Tibial nerve (tissue), 4 donors: ENCODE measurements at regions not wholly inside any gene's neighbourhood (a gene's known extent, or its start where the extent isn't known, plus 50 kb on each side); places are given as distances from the start of the nearest gene placed in this dataset.

ENCODE experiments used
- EP300 ChIP-seq, 2 donors: sonication (generic); formaldehyde crosslinking; IDR thresholded peaks; one replicate each; pipeline ENCODE4 v1.6.1; 2017; ENCODE audit warnings: antibody characterized with exemption in 2 of 2, mild to moderate bottlenecking in 1 of 2
- POLR2A ChIP-seq, 2 donors: fragments of 450-650 bp; IDR thresholded peaks; one replicate each; pipeline ENCODE4 v1.6.1; 2017; ENCODE audit warnings: antibody characterized with exemption in 2 of 2, mild to moderate bottlenecking in 2 of 2, moderate library complexity in 2 of 2
- TF ChIP-seq, protein P1 (sequence below), 5 experiments: fragments of 200-600 bp in 3 of 5; fragments of 450-650 bp in 2 of 5; sonication (generic) in 3 of 5; IDR thresholded peaks; one replicate each; pipeline ENCODE4 v1.5.1; 2016 to 2019; ENCODE audit warnings: antibody characterized with exemption in 5 of 5, mild to moderate bottlenecking in 3 of 5, moderate library complexity in 2 of 5

DNA sequence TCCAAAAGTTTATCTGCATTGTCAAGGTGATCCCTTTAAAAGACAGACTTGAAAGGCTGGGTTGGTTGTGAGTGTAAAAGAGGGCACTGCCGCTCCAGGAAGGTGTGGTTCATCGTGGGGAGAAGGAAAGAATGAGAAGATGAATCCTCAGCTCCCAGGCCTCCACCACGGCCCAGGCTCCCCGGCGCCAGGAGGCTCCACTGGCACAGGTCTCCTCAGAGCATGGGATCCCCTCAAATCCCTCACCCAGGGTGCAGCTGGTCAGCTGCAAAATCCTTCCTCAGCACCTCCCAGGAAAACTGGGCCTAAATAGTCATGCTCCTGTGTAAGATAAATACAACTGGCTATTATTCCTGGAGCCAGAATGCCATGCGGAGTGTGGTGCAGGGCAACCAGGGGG lies 221.1 kb downstream of the ZNF516 start:
- TF ChIP-seq, protein P1, sequence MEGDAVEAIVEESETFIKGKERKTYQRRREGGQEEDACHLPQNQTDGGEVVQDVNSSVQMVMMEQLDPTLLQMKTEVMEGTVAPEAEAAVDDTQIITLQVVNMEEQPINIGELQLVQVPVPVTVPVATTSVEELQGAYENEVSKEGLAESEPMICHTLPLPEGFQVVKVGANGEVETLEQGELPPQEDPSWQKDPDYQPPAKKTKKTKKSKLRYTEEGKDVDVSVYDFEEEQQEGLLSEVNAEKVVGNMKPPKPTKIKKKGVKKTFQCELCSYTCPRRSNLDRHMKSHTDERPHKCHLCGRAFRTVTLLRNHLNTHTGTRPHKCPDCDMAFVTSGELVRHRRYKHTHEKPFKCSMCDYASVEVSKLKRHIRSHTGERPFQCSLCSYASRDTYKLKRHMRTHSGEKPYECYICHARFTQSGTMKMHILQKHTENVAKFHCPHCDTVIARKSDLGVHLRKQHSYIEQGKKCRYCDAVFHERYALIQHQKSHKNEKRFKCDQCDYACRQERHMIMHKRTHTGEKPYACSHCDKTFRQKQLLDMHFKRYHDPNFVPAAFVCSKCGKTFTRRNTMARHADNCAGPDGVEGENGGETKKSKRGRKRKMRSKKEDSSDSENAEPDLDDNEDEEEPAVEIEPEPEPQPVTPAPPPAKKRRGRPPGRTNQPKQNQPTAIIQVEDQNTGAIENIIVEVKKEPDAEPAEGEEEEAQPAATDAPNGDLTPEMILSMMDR (IDR thresholded peaks at IDR 0.05), result no peak
- TF ChIP-seq POLR2A (IDR thresholded peaks at IDR 0.05) (no peak), EP300 (IDR thresholded peaks at IDR 0.05) (no peak)
